ENCODE measurements at regions not wholly inside any gene's neighbourhood (a gene's known extent, or its start where the extent isn't known, plus 50 kb on each side); places are given as distances from the start of the nearest gene placed in this dataset.
"Not testable (repeated sequence)": the region's sequence is repeated elsewhere in the genome, so short reads cannot be mapped to it uniquely, and the experiment has no call there.

DNA sequence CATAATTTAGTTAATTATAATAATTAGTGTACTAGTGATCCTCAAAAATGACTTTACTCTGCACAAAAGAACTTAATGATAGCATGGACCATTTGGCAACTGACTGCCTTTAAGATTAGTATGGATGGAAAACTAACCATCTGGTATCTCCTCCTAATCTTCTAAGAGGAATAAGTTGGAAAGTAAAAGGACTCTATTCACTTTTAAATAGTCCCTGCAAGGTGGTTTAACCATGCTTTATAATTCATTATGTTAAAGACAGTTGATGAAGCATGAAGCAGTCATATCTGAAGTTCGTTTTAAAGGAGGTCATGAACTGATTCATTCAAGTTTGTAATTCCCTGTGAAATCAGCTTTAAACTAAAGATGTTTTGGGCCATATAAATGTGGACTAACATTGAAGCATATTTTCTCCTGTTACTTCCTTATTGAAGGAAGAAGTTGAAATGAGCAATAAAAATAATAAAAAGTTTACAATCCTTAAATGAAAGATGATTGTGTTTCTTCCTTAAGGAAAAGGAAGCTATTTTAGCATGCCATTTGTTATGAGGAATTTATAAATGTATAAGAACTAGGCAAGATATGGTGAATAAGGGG, 446.0 kb downstream of the XIRP2 start:
- no peak for DNase-seq

DNA sequence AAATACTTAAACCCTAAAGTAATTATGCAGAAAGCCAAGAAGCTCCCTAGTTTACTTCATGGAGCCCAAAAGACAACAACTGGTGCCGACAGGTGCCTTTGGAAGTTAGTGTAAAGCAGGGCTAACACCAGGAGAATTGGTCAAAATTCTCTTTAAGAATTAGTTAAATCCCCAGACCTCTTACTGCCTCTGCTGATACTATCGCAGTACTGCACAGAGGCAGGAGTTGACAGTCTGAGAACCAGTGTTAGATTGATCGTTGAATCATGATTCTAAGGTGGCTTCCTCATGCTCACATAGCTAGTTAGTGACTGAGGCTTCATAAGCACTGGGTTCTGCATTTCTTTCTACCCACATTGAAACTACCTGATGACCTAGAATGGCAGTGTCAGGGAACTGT, 445.0 kb downstream of the XIRP2 start:
- no peak for DNase-seq

DNA sequence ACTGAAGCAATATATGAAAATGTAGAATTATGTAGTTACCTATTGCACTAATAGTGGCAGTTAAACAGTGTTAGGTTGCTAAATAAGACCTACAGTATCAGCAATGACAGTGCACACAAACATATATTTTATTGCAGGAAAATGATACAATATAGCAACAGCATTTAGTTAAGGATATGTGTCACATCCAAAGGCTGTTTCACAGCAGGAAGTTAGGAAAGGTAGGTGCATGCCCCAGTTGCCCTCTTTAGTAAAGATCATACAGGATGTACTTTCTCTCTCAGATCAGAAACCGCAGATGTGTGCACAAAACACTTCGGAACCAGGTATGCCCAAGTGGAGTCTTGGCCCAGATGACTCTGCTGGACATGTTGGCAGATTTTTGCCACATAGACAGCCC, 444.1 kb downstream of the XIRP2 start:
- DNase-seq = no peak

DNA sequence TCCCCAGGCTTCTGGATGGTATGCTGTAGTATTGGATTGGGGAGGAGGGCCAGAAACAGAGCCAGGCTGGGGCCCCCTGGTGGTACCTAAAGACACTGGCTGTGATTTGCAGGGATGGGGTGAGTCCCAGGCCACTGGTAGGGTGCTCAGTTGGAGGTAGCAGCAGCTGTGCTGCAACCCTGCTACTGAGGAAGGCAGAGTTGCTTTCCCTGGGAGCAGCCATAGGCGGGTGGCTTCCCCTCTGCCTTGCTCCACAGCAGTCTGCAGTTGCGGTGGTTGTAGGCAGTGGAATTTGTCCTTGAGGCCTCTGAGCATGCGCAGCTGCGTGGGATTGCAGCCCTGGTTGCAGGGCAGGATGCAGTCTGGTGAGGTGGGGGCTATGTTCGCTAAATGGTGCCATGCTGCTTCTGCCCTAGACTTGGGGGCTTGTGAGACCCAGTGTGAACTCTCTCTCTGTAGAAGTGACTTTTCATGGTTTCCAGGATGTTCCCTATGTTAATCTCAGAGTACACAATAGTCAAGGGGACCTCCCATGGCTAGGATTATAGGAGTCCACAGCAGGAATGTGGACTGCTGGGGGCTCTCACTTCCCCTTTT, 443.5 kb downstream of the XIRP2 start:
- DNase-seq = peak; percentile 4

DNA sequence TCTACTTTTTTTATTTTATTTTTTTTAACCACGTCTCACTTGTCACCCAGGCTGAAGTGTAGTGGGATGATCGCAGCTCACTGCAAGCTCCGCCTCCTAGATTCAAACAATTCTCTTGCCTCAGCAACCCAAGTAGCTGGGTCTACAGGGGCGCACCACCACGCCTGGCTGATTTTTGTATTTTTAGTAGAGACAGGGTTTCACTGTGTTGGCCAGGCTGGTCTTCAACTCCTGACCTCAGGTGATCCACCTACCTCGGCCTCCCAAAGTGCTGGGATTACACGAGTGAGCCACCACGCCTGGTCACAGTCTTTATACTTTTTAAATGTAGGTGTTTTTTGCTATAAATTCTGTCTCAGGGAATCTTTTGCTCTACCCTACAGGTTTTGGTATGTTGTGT, 440.5 kb downstream of the XIRP2 start:
- DNase-seq = not testable (repeated sequence)

DNA sequence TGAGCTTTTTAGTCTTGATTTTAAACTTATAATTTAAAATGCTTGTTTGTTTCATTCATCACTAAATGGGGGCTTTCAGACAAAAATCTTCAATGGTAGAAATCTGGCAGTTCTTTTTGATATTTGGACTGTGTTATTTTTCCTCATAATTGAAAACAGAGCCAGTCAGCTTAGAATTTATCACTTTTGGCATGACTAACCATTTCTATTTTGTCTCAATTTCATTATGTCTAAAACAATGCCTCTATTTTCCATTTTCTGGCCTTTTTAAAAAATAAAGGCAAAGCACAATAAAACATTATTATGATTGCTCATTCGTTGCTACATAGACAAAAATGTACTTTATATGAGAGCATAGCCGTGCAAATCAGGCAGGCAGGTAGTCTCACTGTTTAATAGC, 434.5 kb downstream of the XIRP2 start:
- no peak for DNase-seq

DNA sequence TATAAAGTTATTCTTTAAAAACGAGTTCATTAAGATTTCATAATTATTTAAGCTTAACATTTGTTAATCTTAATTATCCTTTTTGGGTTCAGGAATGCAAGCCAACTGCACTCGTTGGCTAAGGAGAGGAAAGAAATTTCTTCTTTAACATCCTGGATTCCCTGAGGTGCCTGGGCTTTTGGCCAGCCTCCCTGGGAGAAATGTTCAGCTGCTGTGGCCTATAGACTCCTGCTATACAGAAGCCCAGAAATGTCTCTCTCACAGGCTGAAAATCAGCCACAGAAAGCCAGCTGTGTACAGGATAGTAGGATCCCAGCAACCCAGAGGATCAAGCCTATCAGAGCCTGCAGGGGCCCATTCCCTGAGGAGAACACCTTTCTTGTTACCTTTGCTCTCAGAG, 430.3 kb downstream of the XIRP2 start:
- no peak for DNase-seq

DNA sequence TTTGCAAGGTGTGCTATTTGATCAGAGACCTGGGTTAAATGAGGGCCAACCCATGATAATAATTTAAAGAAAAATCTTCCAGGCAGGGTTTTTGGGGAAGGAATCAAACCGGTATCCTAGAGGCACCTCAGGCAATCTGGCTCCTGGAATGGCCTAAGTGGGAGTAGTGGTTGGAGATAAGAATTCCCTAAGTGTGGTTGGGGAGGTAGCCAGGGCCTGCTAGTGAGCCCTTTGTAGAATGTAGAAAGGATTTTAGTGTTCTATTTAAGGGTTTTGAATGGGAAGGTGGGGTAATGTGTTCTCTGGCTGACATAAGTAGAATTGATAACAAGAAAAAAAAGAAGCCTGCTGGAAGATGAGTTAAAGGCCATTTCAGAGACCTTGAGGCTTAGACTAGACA, 422.2 kb downstream of the XIRP2 start:
- no peak for DNase-seq
